Endothelial cell of umbilical vein (primary cell): ENCODE measurements at regions not wholly inside any gene's neighbourhood (a gene's known extent, or its start where the extent isn't known, plus 50 kb on each side); places are given as distances from the start of the nearest gene placed in this dataset.

ENCODE experiments used
- BruUV-seq: library from RNA; stranded (reverse); fragments of 400-500 nt; replicated peaks from 2 replicates; lab custom pipeline; 2021; lab: Mats Ljungman, UMichigan
- CTCF ChIA-PET: fragments of 300-600, 350-600 bp; sonication (Branson Sonifier 250); formaldehyde crosslinking; loops from one replicate; lab custom pipeline; 2021; ENCODE audit warnings: antibody characterized with exemption, inconsistent platforms; lab: Charles Lee
- POLR2A ChIA-PET: fragments of 300-600, 350-600 bp; sonication (Branson Sonifier 250); formaldehyde crosslinking; loops from one replicate; lab custom pipeline; 2021; ENCODE audit warnings: antibody characterized with exemption, inconsistent platforms; lab: Charles Lee
- DNase-seq: peaks from one replicate; pipeline ENCODE4 v3.0.0-alpha.2; 2011; ENCODE audit warnings: low read depth, low spot score
- FAIRE-seq: peaks from 2 replicates; lab custom pipeline; 2011; peaks lifted over from hg19 to GRCh38; lab: Jason Lieb, UNC
- H2AFZ ChIP-seq: 2 replicates; pipeline ENCODE4 v1.6.0; 2012; ENCODE audit warnings: low read depth, low read length, control low read depth, inconsistent platforms
- H3K27ac ChIP-seq: 2 replicates; pipeline ENCODE4 v1.5.1; 2011; ENCODE audit warnings: low read depth, mild to moderate bottlenecking, control low read depth, low read length, moderate library complexity; ENCODE audit not compliant: insufficient read depth
- H3K27me3 ChIP-seq, 2 experiments: 2 replicates each; pipeline versions ENCODE4 v1.6.0 to v1.6.1; 2011; ENCODE audit warnings: low read length in 2 of 2, mixed read lengths in 1 of 2; ENCODE audit not compliant: control insufficient read depth in 2 of 2, insufficient read depth in 2 of 2
- H3K36me3 ChIP-seq, 2 experiments: 2 replicates in 1 of 2; 3 replicates in 1 of 2; pipeline ENCODE4 v1.5.1; 2011; ENCODE audit warnings: low read length in 2 of 2, mild to moderate bottlenecking in 1 of 2, moderate library complexity in 1 of 2; ENCODE audit not compliant: control insufficient read depth in 2 of 2, insufficient read depth in 2 of 2; ENCODE audit errors: extremely low read depth in 1 of 2
- H3K4me1 ChIP-seq: 3 replicates; pipeline ENCODE4 v1.5.1; 2011; ENCODE audit warnings: mild to moderate bottlenecking, low read length; ENCODE audit not compliant: control insufficient read depth, insufficient read depth; ENCODE audit errors: extremely low read depth
- H3K4me2 ChIP-seq: 2 replicates; pipeline ENCODE4 v1.6.1; 2011; ENCODE audit warnings: low read length, control low read depth, mixed read lengths; ENCODE audit not compliant: insufficient read depth
- H3K4me3 ChIP-seq, 3 experiments: fragments of 200-600 bp in 1 of 3; sonication (generic), shearing (Covaris generic) in 1 of 3; replicated peaks in 1 of 3; 2 replicates each; pipeline ENCODE4 v1.5.1; 2011 to 2016; ENCODE audit warnings: control low read depth in 3 of 3, low read length in 3 of 3, mild to moderate bottlenecking in 2 of 3, inconsistent platforms in 1 of 3, low read depth in 1 of 3, moderate library complexity in 1 of 3; ENCODE audit not compliant: insufficient read depth in 1 of 3
- H3K79me2 ChIP-seq: 2 replicates; pipeline ENCODE4 v1.6.0; 2012; ENCODE audit warnings: low read length, inconsistent platforms; ENCODE audit not compliant: control insufficient read depth, insufficient read depth
- H3K9ac ChIP-seq: replicated peaks from 2 replicates; pipeline ENCODE3; 2011; ENCODE audit warnings: low read length, control low read depth; ENCODE audit not compliant: insufficient read depth; ENCODE audit errors: extremely low read depth
- H3K9me1 ChIP-seq: replicated peaks from 3 replicates; pipeline ENCODE4 v1.6.0; 2011; ENCODE audit warnings: mild to moderate bottlenecking, low read length; ENCODE audit not compliant: control insufficient read depth, insufficient read depth; ENCODE audit errors: extremely low read depth
- H3K9me3 ChIP-seq: replicated peaks from 2 replicates; pipeline ENCODE4 v1.5.1; 2012; ENCODE audit warnings: low read length, inconsistent platforms; ENCODE audit not compliant: control insufficient read depth, insufficient read depth
- H4K20me1 ChIP-seq: replicated peaks from 2 replicates; pipeline ENCODE3; 2011; ENCODE audit warnings: mild to moderate bottlenecking, low read length; ENCODE audit not compliant: control insufficient read depth, insufficient read depth; ENCODE audit errors: extremely low read depth
- CTCF ChIP-seq, 2 donors: IDR thresholded peaks; 1 replicate in 1 of 2; 2 replicates in 1 of 2; pipeline ENCODE4 v1.5.1; 2011; ENCODE audit warnings: low read length in 2 of 2, mild to moderate bottlenecking in 2 of 2, moderate library complexity in 2 of 2, control low read depth in 1 of 2, inconsistent platforms in 1 of 2, low read depth in 1 of 2; ENCODE audit not compliant: insufficient read depth in 1 of 2; ENCODE audit errors: extremely low read depth in 1 of 2
- FOS ChIP-seq: IDR thresholded peaks from 2 replicates; pipeline ENCODE4 v1.6.1; 2011; ENCODE audit warnings: mild to moderate bottlenecking, low read length, moderate library complexity, borderline replicate concordance; ENCODE audit not compliant: insufficient read depth
- GATA2 ChIP-seq: IDR thresholded peaks from 2 replicates; pipeline ENCODE4 v1.7.0; 2011; ENCODE audit warnings: low read depth, mild to moderate bottlenecking, moderate library complexity, mixed read lengths, low read length; ENCODE audit not compliant: insufficient read length, insufficient read depth
- POLR2A ChIP-seq: IDR thresholded peaks from 2 replicates; pipeline ENCODE4 v1.6.1; 2012; ENCODE audit warnings: low read depth, mild to moderate bottlenecking, control low read depth, low read length
- dilution Hi-C: fragments of 300-500 bp; cut with MboI; formaldehyde crosslinking; loops from one replicate; pipeline ENCODE4 v1.15.0; 2019; ENCODE audit warnings: low sequenced_read_pairs; ENCODE audit not compliant: extremely low pct_ligation_motif_present
- intact Hi-C: fragments of 100-400 bp; cut with micrococcal nuclease; formaldehyde crosslinking; loops from one replicate; pipeline ENCODE4 v1.10.0; 2022

- FAIRE-seq = no peak
- Histone ChIP-seq H3K36me3 (no peaks in the 10 kb centered on the region), H3K4me3 (no peak overlapping the region), H2AFZ (no peak overlapping the region), H3K4me1 (no peaks in the 10 kb centered on the region), H3K9ac (no peak overlapping the region), H3K4me2 (no peak overlapping the region), H3K27me3 (no peaks in the 10 kb centered on the region), H3K9me3 (no peaks in the 10 kb centered on the region), H3K9me1 (no peaks in the 10 kb centered on the region), H3K79me2 (no peaks in the 10 kb centered on the region), H4K20me1 (no peaks in the 10 kb centered on the region), H3K27ac (no peak overlapping the region)
- BruUV-seq = no TSS peak
- dilution Hi-C loops = no loop called here
- TF ChIP-seq POLR2A (no peak), CTCF (IDR thresholded peaks at IDR 0.05; ENCODE audit: extremely low read depth in 1 of 2, insufficient read depth in 1 of 2, low read depth in 1 of 2, low read length in 2 of 2) (no peak)
- intact Hi-C loops = no loop called here
- no peak for DNase-seq
- POLR2A ChIA-PET = no interaction called here
- CTCF ChIA-PET = interaction anchor here (1.7 kb wide), 1 partner anchor 12 kb away, joined by 5 read pairs; no protein-coding TSS in a partner anchor
Observed at GRCh38 chr4:31580843-31581242, 860.7 kb downstream of the PCDH7 start.

- H3K4me3 ChIP-seq = no peak overlapping the region
- BruUV-seq = no TSS peak
- H3K9me1 ChIP-seq = no peaks in the 10 kb centered on the region
- no peak overlapping the region for H2AFZ ChIP-seq
- H3K4me1 ChIP-seq = no peaks in the 10 kb centered on the region
- ChIA-PET CTCF (interaction anchor here (0.7 kb wide), 1 partner anchor 11 kb away, joined by 3 read pairs; no protein-coding TSS in a partner anchor), POLR2A (no interaction called here)
- H3K4me2 ChIP-seq = no peak overlapping the region
- no peaks in the 10 kb centered on the region for H3K9me3 ChIP-seq
- no peak for FAIRE-seq
- dilution Hi-C loops (no loop called here), intact Hi-C loops (no loop called here)
- no peak overlapping the region for H3K9ac ChIP-seq
- no peaks in the 10 kb centered on the region for H3K79me2 ChIP-seq
- no peaks in the 10 kb centered on the region for H3K36me3 ChIP-seq
- no peaks in the 10 kb centered on the region for H4K20me1 ChIP-seq
- DNase-seq = no peak
- no peaks in the 10 kb centered on the region for H3K27me3 ChIP-seq
- no peak for TF ChIP-seq FOS
- TF ChIP-seq GATA2 = no peak
- TF ChIP-seq CTCF (IDR thresholded peaks at IDR 0.05; ENCODE audit: extremely low read depth in 1 of 2, insufficient read depth in 1 of 2, low read depth in 1 of 2, low read length in 2 of 2) = no peak
- H3K27ac ChIP-seq = no peak overlapping the region
Observed at GRCh38 chr4:31585503-31585902, 865.3 kb downstream of the PCDH7 start.
